ENCODE measurements at regions not wholly inside any gene's neighbourhood (a gene's known extent, or its start where the extent isn't known, plus 50 kb on each side); places are given as distances from the start of the nearest gene placed in this dataset.

DNA sequence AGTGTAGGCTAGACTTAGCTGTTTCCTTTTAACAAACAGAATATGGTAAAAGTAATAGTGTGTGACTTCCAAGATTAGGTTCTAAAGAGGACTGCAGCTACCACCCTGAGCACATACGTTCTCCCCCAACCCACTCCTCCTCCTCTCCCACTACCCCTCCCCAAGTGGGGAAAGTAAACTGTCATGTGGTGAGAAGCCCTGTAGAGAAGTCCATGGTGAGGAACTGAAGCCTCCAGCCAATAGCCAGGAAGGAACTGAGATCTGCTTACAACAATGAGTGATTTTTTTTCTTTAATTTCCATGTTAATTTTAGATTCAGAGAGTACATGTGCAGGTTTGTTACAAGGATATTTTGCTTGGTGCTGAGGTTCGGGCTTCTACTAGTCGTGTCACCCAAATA is 57.0 kb upstream of the EGLN3 start:
- TF ChIP-seq, protein P1, sequence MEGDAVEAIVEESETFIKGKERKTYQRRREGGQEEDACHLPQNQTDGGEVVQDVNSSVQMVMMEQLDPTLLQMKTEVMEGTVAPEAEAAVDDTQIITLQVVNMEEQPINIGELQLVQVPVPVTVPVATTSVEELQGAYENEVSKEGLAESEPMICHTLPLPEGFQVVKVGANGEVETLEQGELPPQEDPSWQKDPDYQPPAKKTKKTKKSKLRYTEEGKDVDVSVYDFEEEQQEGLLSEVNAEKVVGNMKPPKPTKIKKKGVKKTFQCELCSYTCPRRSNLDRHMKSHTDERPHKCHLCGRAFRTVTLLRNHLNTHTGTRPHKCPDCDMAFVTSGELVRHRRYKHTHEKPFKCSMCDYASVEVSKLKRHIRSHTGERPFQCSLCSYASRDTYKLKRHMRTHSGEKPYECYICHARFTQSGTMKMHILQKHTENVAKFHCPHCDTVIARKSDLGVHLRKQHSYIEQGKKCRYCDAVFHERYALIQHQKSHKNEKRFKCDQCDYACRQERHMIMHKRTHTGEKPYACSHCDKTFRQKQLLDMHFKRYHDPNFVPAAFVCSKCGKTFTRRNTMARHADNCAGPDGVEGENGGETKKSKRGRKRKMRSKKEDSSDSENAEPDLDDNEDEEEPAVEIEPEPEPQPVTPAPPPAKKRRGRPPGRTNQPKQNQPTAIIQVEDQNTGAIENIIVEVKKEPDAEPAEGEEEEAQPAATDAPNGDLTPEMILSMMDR (IDR thresholded peaks at IDR 0.05; ENCODE audit: low read depth, low read length, poor library complexity, severe bottlenecking), result no peak
- TF ChIP-seq EZH2phosphoT487 (IDR thresholded peaks at IDR 0.05; ENCODE audit: borderline replicate concordance, low read length), result no peak
